Right lobe of liver (tissue), 4 donors: ENCODE measurements at regions not wholly inside any gene's neighbourhood (a gene's known extent, or its start where the extent isn't known, plus 50 kb on each side); places are given as distances from the start of the nearest gene placed in this dataset.

Source experiments
- CTCF ChIP-seq, 4 donors: fragments of 200-600 bp in 3 of 4; fragments of 450-650 bp in 1 of 4; IDR thresholded peaks; one replicate each; pipeline versions ENCODE4 v1.5.1 to v1.8.0; 2016 to 2022; ENCODE audit warnings: antibody characterized with exemption in 4 of 4, mild to moderate bottlenecking in 2 of 4
- POLR2A ChIP-seq: fragments of 450-650 bp; IDR thresholded peaks from one replicate; pipeline ENCODE4 v1.6.1; 2017; ENCODE audit warnings: antibody characterized with exemption, mild to moderate bottlenecking
- donor health status: DM: no; HTN: no; CAD: no.
- donor health status: DM: no; HTN: no; CAD: no.
- donor health status: DM: no; HTN: yes; CAD: no.

- TF ChIP-seq POLR2A: no peak
- no peak for TF ChIP-seq CTCF (IDR thresholded peaks at IDR 0.05)
Observed at GRCh38 chr18:60249388-60249787, 123.2 kb downstream of the MC4R start.
